ENCODE measurements at regions not wholly inside any gene's neighbourhood (a gene's known extent, or its start where the extent isn't known, plus 50 kb on each side); places are given as distances from the start of the nearest gene placed in this dataset.

DNA sequence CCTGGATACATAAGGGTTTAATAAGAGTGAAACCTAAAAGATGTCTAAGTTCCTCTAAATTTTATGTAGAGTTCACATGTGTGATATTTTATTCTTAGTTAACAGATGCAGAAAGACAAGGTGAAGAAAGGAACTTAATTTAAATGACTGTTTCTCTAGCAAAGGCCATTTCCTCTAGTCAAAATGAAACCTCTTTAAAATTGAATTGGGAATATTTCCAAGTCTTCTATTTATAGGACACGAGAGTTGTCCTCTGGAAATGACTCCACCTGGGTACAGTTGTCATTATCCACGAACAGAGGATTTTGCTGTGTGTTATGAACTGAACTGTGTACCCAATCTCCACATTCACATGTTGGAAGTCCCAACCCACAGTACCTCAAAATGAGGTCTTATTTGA, 64.5 kb upstream of the KCNK1 start:
- no peak overlapping the region for H3K4me3 ChIP-seq

DNA sequence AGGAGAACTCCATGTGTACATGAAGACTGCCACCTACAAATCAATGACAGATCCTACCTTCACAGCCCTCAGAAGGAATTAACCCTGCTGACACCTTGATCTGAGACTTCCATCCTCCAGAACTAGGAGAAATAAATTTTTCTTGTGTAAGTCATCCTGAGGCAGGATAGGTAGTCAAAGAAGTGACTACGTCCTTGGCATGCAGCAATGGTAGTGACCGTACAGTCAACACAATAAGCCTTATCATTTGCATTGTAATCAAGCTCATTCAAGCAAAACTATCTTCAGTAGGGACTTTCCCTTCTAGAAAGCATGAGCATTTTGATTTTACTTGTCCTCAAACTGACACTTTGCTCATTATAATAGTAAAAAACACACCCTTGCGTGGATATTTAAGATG, 64.0 kb upstream of the KCNK1 start:
- ATAC-seq (ENCODE audit: insufficient read depth, low FRiP score) (no peak), DNase-seq (no peak)
- H3K9ac ChIP-seq (ENCODE audit: insufficient read depth in 1 of 2, low read length in 2 of 2) = no peak overlapping the region
- no peak for TF ChIP-seq CTCF (IDR thresholded peaks at IDR 0.05; ENCODE audit: control extremely low read depth, extremely low read depth)
- WGBS, 2 donors = 87 to 89% methylated on average over 3 of the region's 3 CpGs
- H3K27ac ChIP-seq (ENCODE audit: low read depth in 1 of 2, low read length in 1 of 2) = no peak overlapping the region
- H3K4me3 ChIP-seq = no peak overlapping the region
- no peaks in the 10 kb centered on the region for H3K27me3 ChIP-seq (ENCODE audit: control insufficient read depth in 3 of 3, insufficient read depth in 3 of 3, low read length in 2 of 3)
- peaks cover 0 to 3% (median 0%) of the 10 kb centered on the region in 5 donors for H3K4me1 ChIP-seq (ENCODE audit: control insufficient read depth in 5 of 5, insufficient read depth in 5 of 5, low read length in 5 of 5)
- no peaks in the 10 kb centered on the region for H3K36me3 ChIP-seq (ENCODE audit: control insufficient read depth in 4 of 4, insufficient read depth in 4 of 4, low read length in 4 of 4)
- no peaks in the 10 kb centered on the region for H3K9me3 ChIP-seq (ENCODE audit: control insufficient read depth in 4 of 4, insufficient read depth in 3 of 4, low read length in 3 of 4)

More for the DNA sequence above, 64.5 kb upstream of the KCNK1 start:
- Histone ChIP-seq H3K9me3 (ENCODE audit: control insufficient read depth in 4 of 4, insufficient read depth in 3 of 4, low read length in 3 of 4) (no peaks in the 10 kb centered on the region), H3K4me1 (ENCODE audit: control insufficient read depth in 5 of 5, insufficient read depth in 5 of 5, low read length in 5 of 5) (peaks cover 0 to 3% (median 0%) of the 10 kb centered on the region in 5 donors), H3K27me3 (ENCODE audit: control insufficient read depth in 3 of 3, insufficient read depth in 3 of 3, low read length in 2 of 3) (no peaks in the 10 kb centered on the region), H3K36me3 (ENCODE audit: control insufficient read depth in 4 of 4, insufficient read depth in 4 of 4, low read length in 4 of 4) (no peaks in the 10 kb centered on the region), H3K27ac (ENCODE audit: low read depth in 1 of 2, low read length in 1 of 2) (no peak overlapping the region), H3K9ac (ENCODE audit: insufficient read depth in 1 of 2, low read length in 2 of 2) (no peak overlapping the region)
- no peak for DNase-seq
- TF ChIP-seq CTCF (IDR thresholded peaks at IDR 0.05; ENCODE audit: control extremely low read depth, extremely low read depth) = no peak
- no peak for ATAC-seq (ENCODE audit: insufficient read depth, low FRiP score)
- 43 to 53% methylated on average over 2 of the region's 2 CpGs for WGBS, 2 donors

GRCh38 chr1:233554037-233554436, 59.9 kb upstream of the KCNK1 start:
- Histone ChIP-seq H3K27ac (ENCODE audit: low read depth in 1 of 2, low read length in 1 of 2) (no peak overlapping the region), H3K27me3 (ENCODE audit: control insufficient read depth in 3 of 3, insufficient read depth in 3 of 3, low read length in 2 of 3) (no peaks in the 10 kb centered on the region), H3K9ac (ENCODE audit: insufficient read depth in 1 of 2, low read length in 2 of 2) (no peak overlapping the region), H3K9me3 (ENCODE audit: control insufficient read depth in 4 of 4, insufficient read depth in 3 of 4, low read length in 3 of 4) (no peaks in the 10 kb centered on the region), H3K36me3 (ENCODE audit: control insufficient read depth in 4 of 4, insufficient read depth in 4 of 4, low read length in 4 of 4) (no peaks in the 10 kb centered on the region), H3K4me3 (no peak overlapping the region), H3K4me1 (ENCODE audit: control insufficient read depth in 5 of 5, insufficient read depth in 5 of 5, low read length in 5 of 5) (peaks cover 0 to 3% (median 0%) of the 10 kb centered on the region in 5 donors)
- WGBS, 2 donors = 71 to 75% methylated on average over 2 of the region's 2 CpGs
- TF ChIP-seq CTCF (IDR thresholded peaks at IDR 0.05; ENCODE audit: control extremely low read depth, extremely low read depth) = no peak
- ATAC-seq (ENCODE audit: insufficient read depth, low FRiP score) = no peak
- no peak for DNase-seq

DNA sequence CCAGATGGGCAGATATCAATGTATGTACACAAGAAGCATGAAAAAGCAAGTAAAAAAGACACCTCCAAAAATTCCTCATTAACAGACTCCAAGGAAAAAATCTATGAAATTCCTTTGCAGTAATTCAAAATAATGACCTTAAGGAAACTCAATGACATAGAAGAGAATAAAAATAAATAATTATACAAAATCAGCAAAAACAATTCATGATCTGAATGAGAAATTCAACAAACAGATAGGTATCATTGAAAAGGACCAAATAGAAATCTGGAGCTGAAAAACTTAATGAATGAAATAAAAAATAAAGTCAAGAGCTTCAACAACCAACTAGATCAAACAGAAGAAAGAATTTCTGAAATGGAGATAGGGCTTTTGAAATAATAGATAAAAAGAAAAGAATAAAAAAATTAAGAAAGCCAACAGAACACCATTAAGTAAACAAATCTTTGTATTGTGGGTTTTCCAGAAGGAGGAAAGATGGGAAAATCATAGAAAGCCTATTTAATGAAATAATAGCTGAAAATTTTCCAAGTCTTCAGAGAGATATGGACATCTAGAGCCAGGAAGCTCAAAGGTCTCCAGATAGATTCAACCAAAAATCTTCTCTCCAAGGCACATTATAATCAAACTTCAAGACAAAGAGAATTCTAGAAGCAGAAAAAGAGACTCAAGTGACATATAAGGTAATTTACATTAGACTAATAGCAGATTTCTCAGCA, 52.0 kb upstream of the KCNK1 start:
- Histone ChIP-seq H3K4me3 (no peak overlapping the region), H3K27me3 (ENCODE audit: control insufficient read depth in 3 of 3, insufficient read depth in 3 of 3, low read length in 2 of 3) (no peaks in the 10 kb centered on the region), H3K36me3 (ENCODE audit: control insufficient read depth in 4 of 4, insufficient read depth in 4 of 4, low read length in 4 of 4) (no peaks in the 10 kb centered on the region), H3K9me3 (ENCODE audit: control insufficient read depth in 4 of 4, insufficient read depth in 3 of 4, low read length in 3 of 4) (peaks cover 0 to 5% (median 4%) of the 10 kb centered on the region in 4 donors), H3K27ac (ENCODE audit: low read depth in 1 of 2, low read length in 1 of 2) (no peak overlapping the region), H3K9ac (ENCODE audit: insufficient read depth in 1 of 2, low read length in 2 of 2) (no peak overlapping the region), H3K4me1 (ENCODE audit: control insufficient read depth in 5 of 5, insufficient read depth in 5 of 5, low read length in 5 of 5) (no peaks in the 10 kb centered on the region)
- ATAC-seq (ENCODE audit: insufficient read depth, low FRiP score) (no peak), DNase-seq (no peak)
- no peak for TF ChIP-seq CTCF (IDR thresholded peaks at IDR 0.05; ENCODE audit: control extremely low read depth, extremely low read depth)

Measured in lung (tissue), 11 donors.